PC-9 (cell line): ENCODE measurements at regions not wholly inside any gene's neighbourhood (a gene's known extent, or its start where the extent isn't known, plus 50 kb on each side); places are given as distances from the start of the nearest gene placed in this dataset.

Experiments
- BruUV-seq: library from RNA; stranded (reverse); fragments of 400-500 nt; replicated peaks from 2 replicates; lab custom pipeline; 2021; lab: Mats Ljungman, UMichigan
- CTCF ChIA-PET: fragments of 300-600 bp; sonication (Branson Sonifier 250); formaldehyde crosslinking; loops from one replicate; lab custom pipeline; 2022; ENCODE audit warnings: antibody characterized with exemption; lab: Charles Lee
- POLR2A ChIA-PET: fragments of 300-600 bp; sonication (Branson Sonifier 250); formaldehyde crosslinking; loops from one replicate; lab custom pipeline; 2022; ENCODE audit warnings: antibody characterized with exemption; ENCODE audit not compliant: unreplicated experiment; lab: Charles Lee
- DNase-seq, 2 experiments: peaks; one replicate each; pipeline versions ENCODE4 v3.0.0 to v3.0.0-alpha.2; 2015 to 2022; ENCODE audit warnings: mixed read lengths in 1 of 2
- H2AFZ ChIP-seq: fragments of 200-600 bp; sonication (generic); 2 replicates; pipeline ENCODE4 v1.8.1; 2017; ENCODE audit warnings: antibody characterized with exemption
- H3F3A ChIP-seq: fragments of 200-600 bp; sonication (generic); 2 replicates; pipeline ENCODE4 v1.8.1; 2017; ENCODE audit warnings: antibody characterized with exemption, mild to moderate bottlenecking, low read depth; ENCODE audit not compliant: insufficient read depth
- H3K27ac ChIP-seq: fragments of 200-600 bp; sonication (generic); 2 replicates; pipeline ENCODE4 v1.6.1; 2016; ENCODE audit warnings: mixed run types
- H3K27me3 ChIP-seq: fragments of 200-600 bp; sonication (generic); 2 replicates; pipeline ENCODE4 v1.6.1; 2016; ENCODE audit warnings: low read depth, mixed run types; ENCODE audit not compliant: insufficient read depth
- H3K36me3 ChIP-seq: fragments of 200-600 bp; sonication (generic); 2 replicates; pipeline ENCODE4 v1.6.1; 2016; ENCODE audit warnings: low read depth, mixed run types
- H3K4me1 ChIP-seq: fragments of 200-600 bp; sonication (generic); replicated peaks from 2 replicates; pipeline ENCODE4 v1.6.1; 2016; ENCODE audit warnings: mixed run types; ENCODE audit not compliant: insufficient read depth
- H3K4me2 ChIP-seq: fragments of 200-600 bp; sonication (generic); 2 replicates; pipeline ENCODE4 v1.6.1; 2017; ENCODE audit warnings: mixed run types
- H3K4me3 ChIP-seq: fragments of 200-600 bp; sonication (generic); 2 replicates; pipeline ENCODE4 v1.6.1; 2016; ENCODE audit warnings: mixed run types
- H3K79me2 ChIP-seq: fragments of 200-600 bp; sonication (generic); 2 replicates; pipeline ENCODE4 v1.6.1; 2017; ENCODE audit warnings: low read depth, mixed run types
- H3K9me2 ChIP-seq: fragments of 200-600 bp; sonication (generic); 2 replicates; pipeline ENCODE4 v1.8.1; 2017; ENCODE audit warnings: mild to moderate bottlenecking; ENCODE audit not compliant: insufficient read depth
- H3K9me3 ChIP-seq: fragments of 200-600 bp; sonication (generic); 2 replicates; pipeline ENCODE4 v1.8.1; 2016; ENCODE audit warnings: low read depth; ENCODE audit not compliant: insufficient read depth
- H4K20me1 ChIP-seq: fragments of 200-600 bp; sonication (generic); 2 replicates; pipeline ENCODE4 v1.8.1; 2017; ENCODE audit not compliant: insufficient read depth
- EZH2 ChIP-seq: fragments of 200-600 bp; sonication (generic); IDR thresholded peaks from 2 replicates; pipeline ENCODE4 v1.8.0; 2017; ENCODE audit warnings: antibody characterized with exemption, low read depth
- intact Hi-C: fragments of 100-400 bp; cut with micrococcal nuclease; formaldehyde crosslinking; loops from one replicate; pipeline ENCODE4 v1.10.0; 2022; ENCODE audit not compliant: unreplicated experiment
- TF ChIP-seq, protein P1 (sequence below): fragments of 200-600 bp; sonication (generic); conservative IDR thresholded peaks from 2 replicates; pipeline ENCODE4 v1.6.1; 2017; ENCODE audit warnings: mixed run types, antibody characterized with exemption, mild to moderate bottlenecking, moderate library complexity

DNA sequence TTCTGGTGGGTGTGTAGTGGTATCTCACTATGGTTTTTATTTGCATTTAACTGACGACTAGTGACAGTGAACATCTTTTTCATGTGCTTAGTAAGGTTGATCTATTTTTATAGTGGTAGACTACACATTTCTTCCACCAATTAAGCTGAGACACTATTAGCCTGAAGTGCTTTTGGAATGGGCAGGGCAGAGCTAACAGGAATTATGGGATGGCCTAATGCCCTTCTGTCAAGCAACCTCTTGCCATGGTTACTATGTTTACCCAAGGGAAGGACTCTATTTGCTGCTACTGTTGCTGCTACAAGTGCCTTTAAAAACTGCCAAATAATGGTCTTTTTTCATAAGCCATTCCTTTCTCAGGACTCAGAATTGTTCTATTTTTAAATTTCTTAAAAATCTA lies 676.7 kb upstream of the ACTRT1 start:
- no peak overlapping the region for H3K4me3 ChIP-seq
- intact Hi-C loops, result no loop called here
- no peak overlapping the region for H3K27ac ChIP-seq
- no peak overlapping the region for H2AFZ ChIP-seq
- POLR2A ChIA-PET, result no interaction called here
- DNase-seq, result no peak
- CTCF ChIA-PET, result no interaction called here
- BruUV-seq, result no TSS peak
- no peaks in the 10 kb centered on the region for H3K27me3 ChIP-seq
- no peaks in the 10 kb centered on the region for H3F3A ChIP-seq
- H4K20me1 ChIP-seq, result no peaks in the 10 kb centered on the region
- TF ChIP-seq, protein P1, sequence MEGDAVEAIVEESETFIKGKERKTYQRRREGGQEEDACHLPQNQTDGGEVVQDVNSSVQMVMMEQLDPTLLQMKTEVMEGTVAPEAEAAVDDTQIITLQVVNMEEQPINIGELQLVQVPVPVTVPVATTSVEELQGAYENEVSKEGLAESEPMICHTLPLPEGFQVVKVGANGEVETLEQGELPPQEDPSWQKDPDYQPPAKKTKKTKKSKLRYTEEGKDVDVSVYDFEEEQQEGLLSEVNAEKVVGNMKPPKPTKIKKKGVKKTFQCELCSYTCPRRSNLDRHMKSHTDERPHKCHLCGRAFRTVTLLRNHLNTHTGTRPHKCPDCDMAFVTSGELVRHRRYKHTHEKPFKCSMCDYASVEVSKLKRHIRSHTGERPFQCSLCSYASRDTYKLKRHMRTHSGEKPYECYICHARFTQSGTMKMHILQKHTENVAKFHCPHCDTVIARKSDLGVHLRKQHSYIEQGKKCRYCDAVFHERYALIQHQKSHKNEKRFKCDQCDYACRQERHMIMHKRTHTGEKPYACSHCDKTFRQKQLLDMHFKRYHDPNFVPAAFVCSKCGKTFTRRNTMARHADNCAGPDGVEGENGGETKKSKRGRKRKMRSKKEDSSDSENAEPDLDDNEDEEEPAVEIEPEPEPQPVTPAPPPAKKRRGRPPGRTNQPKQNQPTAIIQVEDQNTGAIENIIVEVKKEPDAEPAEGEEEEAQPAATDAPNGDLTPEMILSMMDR, result no peak
- TF ChIP-seq EZH2, result no peak
- H3K79me2 ChIP-seq, result no peaks in the 10 kb centered on the region
- H3K36me3 ChIP-seq, result no peaks in the 10 kb centered on the region
- no peaks in the 10 kb centered on the region for H3K4me1 ChIP-seq
- H3K9me3 ChIP-seq, result no peaks in the 10 kb centered on the region
- H3K4me2 ChIP-seq, result no peak overlapping the region
- no peaks in the 10 kb centered on the region for H3K9me2 ChIP-seq

DNA sequence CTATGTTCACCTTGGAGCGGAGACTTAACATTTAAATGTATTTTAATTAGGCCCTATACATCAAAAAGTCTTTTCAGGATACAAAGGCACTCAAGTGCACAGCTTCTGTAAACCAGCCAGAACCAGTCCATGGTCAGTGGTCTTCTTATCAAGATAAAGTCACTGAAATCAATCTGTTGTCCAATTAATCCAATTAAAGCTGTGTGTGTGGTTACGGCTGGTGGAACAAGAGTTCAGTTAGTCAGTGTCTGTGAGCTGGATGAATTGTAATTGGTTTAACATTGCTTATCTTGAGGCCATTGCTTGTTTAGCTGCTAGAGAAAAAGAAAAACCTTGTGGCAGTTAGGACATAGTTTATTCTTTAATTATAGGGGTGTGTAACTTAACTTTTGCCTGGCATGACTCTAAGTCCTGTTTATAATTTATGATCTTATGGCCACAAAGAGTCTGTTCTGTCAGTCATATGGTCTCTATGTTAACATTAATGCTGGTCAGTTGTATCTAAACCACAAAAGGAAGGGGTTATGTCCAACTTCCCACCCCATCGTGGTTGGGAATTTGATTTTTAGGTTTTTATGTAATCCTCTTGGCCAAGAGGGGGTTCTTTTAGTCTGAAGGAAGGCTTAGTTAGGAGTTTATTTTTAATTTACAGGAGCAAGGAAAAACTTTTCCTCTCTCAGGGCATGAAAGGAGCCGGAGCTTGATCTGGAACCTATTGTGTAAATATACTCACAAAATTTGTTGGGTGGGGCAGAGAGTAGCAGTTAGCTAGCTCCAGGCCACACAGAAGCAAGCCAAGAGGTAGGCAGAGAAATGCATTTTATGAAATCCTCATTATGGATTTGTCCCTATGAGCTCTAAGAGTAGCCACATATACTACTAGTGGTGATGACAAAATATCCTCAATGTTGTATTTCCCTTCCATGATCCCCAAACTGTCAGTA lies 665.7 kb upstream of the ACTRT1 start:
- Histone ChIP-seq H3K27me3 (no peaks in the 10 kb centered on the region; the same call in 1 of the 2 replicates), H3F3A (no peaks in the 10 kb centered on the region), H4K20me1 (no peaks in the 10 kb centered on the region), H3K4me3 (no peak overlapping the region), H3K36me3 (no peaks in the 10 kb centered on the region), H3K79me2 (no peaks in the 10 kb centered on the region), H3K4me1 (no peaks in the 10 kb centered on the region), H3K4me2 (no peak overlapping the region), H3K27ac (no peak overlapping the region), H3K9me3 (no peaks in the 10 kb centered on the region), H2AFZ (no peak overlapping the region), H3K9me2 (no peaks in the 10 kb centered on the region)
- intact Hi-C loops, result no loop called here
- DNase-seq, result no peak
- TF ChIP-seq, protein P1, result no peak
- TF ChIP-seq EZH2, result no peak
- BruUV-seq, result no TSS peak
- ChIA-PET POLR2A (no interaction called here), CTCF (no interaction called here)

DNA sequence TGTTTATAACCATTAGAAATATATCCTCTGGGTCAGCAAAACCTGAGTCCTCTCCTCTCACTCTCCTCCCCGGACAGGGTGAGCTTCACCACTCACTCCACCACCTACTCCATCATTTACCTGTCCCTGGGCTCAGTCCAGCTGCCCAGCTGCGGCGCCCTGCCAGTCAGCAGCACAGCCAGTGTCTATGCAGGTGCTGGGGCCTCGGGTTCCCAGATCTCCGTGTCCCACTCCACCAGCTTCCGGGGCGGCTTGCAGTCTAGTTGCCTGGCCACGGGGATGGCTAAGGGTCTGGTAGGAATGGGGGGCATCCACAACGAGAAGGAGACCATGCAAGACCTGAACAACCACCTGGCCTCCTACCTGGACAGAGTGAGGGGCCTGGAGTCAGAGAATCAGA lies 662.2 kb upstream of the ACTRT1 start:
- intact Hi-C loops, result no loop called here

More for the DNA sequence above, 662.2 kb upstream of the ACTRT1 start:
- Histone ChIP-seq H3K4me3 (no peak overlapping the region), H3K79me2 (no peaks in the 10 kb centered on the region), H3K27me3 (no peaks in the 10 kb centered on the region), H3K9me2 (no peaks in the 10 kb centered on the region), H3K9me3 (no peaks in the 10 kb centered on the region), H4K20me1 (no peaks in the 10 kb centered on the region), H3K4me1 (no peaks in the 10 kb centered on the region), H3K36me3 (no peaks in the 10 kb centered on the region), H3K27ac (no peak overlapping the region), H3F3A (no peaks in the 10 kb centered on the region), H2AFZ (no peak overlapping the region), H3K4me2 (no peak overlapping the region)
- no TSS peak for BruUV-seq
- ChIA-PET CTCF (no interaction called here), POLR2A (no interaction called here)
- TF ChIP-seq, protein P1, result no peak
- TF ChIP-seq EZH2, result no peak
- no peak for DNase-seq
